ENCODE measurements at regions not wholly inside any gene's neighbourhood (a gene's known extent, or its start where the extent isn't known, plus 50 kb on each side); places are given as distances from the start of the nearest gene placed in this dataset.

- TF ChIP-seq, protein P1, sequence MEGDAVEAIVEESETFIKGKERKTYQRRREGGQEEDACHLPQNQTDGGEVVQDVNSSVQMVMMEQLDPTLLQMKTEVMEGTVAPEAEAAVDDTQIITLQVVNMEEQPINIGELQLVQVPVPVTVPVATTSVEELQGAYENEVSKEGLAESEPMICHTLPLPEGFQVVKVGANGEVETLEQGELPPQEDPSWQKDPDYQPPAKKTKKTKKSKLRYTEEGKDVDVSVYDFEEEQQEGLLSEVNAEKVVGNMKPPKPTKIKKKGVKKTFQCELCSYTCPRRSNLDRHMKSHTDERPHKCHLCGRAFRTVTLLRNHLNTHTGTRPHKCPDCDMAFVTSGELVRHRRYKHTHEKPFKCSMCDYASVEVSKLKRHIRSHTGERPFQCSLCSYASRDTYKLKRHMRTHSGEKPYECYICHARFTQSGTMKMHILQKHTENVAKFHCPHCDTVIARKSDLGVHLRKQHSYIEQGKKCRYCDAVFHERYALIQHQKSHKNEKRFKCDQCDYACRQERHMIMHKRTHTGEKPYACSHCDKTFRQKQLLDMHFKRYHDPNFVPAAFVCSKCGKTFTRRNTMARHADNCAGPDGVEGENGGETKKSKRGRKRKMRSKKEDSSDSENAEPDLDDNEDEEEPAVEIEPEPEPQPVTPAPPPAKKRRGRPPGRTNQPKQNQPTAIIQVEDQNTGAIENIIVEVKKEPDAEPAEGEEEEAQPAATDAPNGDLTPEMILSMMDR (IDR thresholded peaks at IDR 0.05) = no peak
- no peak for TF ChIP-seq EP300 (IDR thresholded peaks at IDR 0.05)
Measured at GRCh38 chr10:1882180-1882579, 144.9 kb upstream of the ADARB2 start.
